Large intestine (tissue), 3 donors: ENCODE measurements at regions not wholly inside any gene's neighbourhood (a gene's known extent, or its start where the extent isn't known, plus 50 kb on each side); places are given as distances from the start of the nearest gene placed in this dataset.
A peak's percentile ranks its signal among the peaks of the same experiment; 100 is the strongest.

Experiments
- DNase-seq, 2 donors: peaks; one replicate each; pipeline versions ENCODE4 v3.0.0 to v3.0.0-alpha.2; 2013
- H3K27ac ChIP-seq: one replicate; pipeline ENCODE4 v1.5.1; 2013; ENCODE audit warnings: low read length
- H3K27me3 ChIP-seq: 2 replicates; pipeline ENCODE4 v1.6.1; 2013; ENCODE audit warnings: low read length; ENCODE audit not compliant: control insufficient read depth, insufficient read depth
- H3K36me3 ChIP-seq: 2 replicates; pipeline ENCODE4 v1.6.1; 2013; ENCODE audit warnings: low read length; ENCODE audit not compliant: control insufficient read depth, insufficient read depth
- H3K4me1 ChIP-seq: one replicate; pipeline ENCODE4 v1.6.1; 2013; ENCODE audit warnings: low read length; ENCODE audit not compliant: control insufficient read depth, insufficient read depth
- H3K4me3 ChIP-seq: one replicate; pipeline ENCODE4 v1.5.1; 2013; ENCODE audit warnings: low read length
- H3K9me3 ChIP-seq: one replicate; pipeline ENCODE4 v1.6.1; 2013; ENCODE audit warnings: mild to moderate bottlenecking, low read depth, low read length, moderate library complexity; ENCODE audit not compliant: control insufficient read depth
- WGBS: methylation state at CpG from one replicate; pipeline ENCODE4 v1.1.5; 2013; ENCODE audit warnings: low lambda C conversion rate; ENCODE audit not compliant: insufficient coverage; 5-methylcytosine and 5-hydroxymethylcytosine counted together

DNA sequence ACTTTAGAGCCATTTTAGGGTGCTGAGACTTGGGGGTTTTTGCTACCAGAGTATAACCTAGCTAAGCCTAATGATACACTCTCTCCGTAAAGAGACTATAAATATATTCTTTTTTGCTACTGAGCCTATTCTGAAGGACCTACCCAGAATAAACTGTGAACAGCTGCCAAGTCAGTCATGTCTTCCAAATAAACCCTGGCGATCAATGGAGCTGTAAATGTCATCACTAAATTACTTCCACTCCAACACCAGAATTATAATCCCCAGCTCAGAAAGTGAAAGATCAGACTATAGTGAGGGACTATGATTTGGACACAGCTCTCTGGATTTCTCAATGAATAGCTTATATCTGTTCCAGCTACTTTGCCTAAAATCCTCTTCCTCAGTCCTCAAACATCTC lies 178.9 kb downstream of the METTL4 start:
- H3K4me1 ChIP-seq: no peaks in the 10 kb centered on the region
- H3K27ac ChIP-seq: no peak overlapping the region
- H3K27me3 ChIP-seq: no peaks in the 10 kb centered on the region
- H3K36me3 ChIP-seq: no peaks in the 10 kb centered on the region
- no peak for DNase-seq
- H3K9me3 ChIP-seq: peaks cover 3% of the 10 kb centered on the region
- no CpG with 5 or more reads among the region's 2 CpGs for WGBS
- no peak overlapping the region for H3K4me3 ChIP-seq

DNA sequence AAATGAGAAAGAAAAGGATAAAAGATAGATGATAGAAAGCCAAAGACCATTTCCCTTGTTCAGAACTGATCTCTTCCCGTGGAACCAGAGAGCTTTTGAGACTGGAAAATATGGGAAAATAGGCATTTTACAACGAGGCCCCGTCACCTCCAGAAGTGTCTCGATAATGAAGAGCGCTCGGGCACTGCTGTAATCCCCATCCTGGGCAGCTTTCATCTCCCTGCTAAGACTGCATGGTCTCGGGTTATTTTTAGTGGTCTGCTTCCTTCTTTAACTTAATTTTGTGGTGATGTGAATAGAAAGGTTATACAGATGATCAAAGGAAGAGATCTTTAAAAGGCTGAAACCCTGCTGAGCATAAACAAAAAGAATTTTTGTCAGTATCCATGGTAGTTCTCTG lies 176.6 kb downstream of the METTL4 start:
- H3K36me3 ChIP-seq: no peaks in the 10 kb centered on the region
- no peak for DNase-seq
- no CpG with 5 or more reads among the region's 7 CpGs for WGBS

DNA sequence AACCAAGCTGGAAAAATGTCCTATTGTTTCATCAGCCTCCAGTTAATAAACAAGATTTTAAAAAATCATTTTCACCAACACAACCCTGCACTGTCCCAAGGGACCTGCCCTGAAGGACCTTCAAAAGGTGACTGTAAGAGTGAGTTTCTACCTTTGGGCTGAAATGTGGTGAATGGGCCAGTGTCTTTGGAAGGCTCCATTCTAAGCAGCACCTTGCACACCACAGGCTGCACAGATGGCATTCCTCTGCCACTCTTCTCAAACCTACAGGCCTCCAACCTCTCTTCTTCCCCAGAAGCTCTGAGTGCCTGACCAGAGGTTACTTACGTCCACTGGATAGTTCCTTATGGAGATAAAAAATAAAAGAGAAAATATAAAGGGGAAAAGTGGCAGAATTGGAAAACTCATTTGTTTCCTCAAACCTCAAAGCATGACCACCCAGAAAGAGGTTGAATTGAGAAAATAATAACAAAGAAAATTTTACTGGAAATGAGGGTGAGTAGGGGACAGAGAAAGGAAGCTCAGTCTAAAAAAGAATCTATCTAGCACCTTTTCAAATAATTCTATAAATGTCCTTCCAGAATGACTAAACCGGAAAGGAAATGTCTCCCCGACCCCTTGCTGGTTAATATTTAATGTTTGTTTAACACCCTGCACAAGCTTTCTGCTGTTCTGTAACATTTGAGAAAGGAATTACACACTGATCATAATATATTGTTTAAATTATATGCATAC lies 175.7 kb downstream of the METTL4 start:
- Histone ChIP-seq H3K36me3 (no peaks in the 10 kb centered on the region), H3K27me3 (no peaks in the 10 kb centered on the region), H3K27ac (no peak overlapping the region), H3K9me3 (no peaks in the 10 kb centered on the region), H3K4me3 (no peak overlapping the region), H3K4me1 (no peaks in the 10 kb centered on the region)
- WGBS: 15% methylated on average over 2 of the region's 3 CpGs
- DNase-seq: no peak

More for the DNA sequence above, 176.6 kb downstream of the METTL4 start:
- Histone ChIP-seq H3K27me3 (no peaks in the 10 kb centered on the region), H3K4me3 (no peak overlapping the region), H3K9me3 (no peaks in the 10 kb centered on the region), H3K27ac (no peak overlapping the region), H3K4me1 (no peaks in the 10 kb centered on the region)

DNA sequence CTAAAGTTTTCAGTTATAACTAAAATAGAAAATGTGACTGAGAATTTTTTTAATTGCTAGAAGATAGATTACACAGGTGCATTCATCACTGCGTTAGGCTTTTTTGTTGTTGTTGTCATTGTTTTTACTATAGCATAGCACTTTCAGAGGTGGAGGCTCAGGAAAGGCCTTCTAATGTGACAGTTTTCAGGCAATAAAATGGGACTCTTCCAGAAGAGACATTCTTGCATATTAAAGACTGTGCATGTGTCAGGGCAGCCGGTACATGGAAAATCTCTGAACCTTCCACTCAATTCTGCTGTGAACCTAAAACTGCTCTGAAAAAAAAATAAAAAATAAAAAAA lies 175.2 kb downstream of the METTL4 start:
- Histone ChIP-seq H3K9me3 (no peaks in the 10 kb centered on the region), H3K4me3 (no peak overlapping the region), H3K27me3 (no peaks in the 10 kb centered on the region), H3K36me3 (no peaks in the 10 kb centered on the region), H3K27ac (no peak overlapping the region), H3K4me1 (no peaks in the 10 kb centered on the region)
- WGBS: 88% methylated on average over 1 of the region's 2 CpGs
- DNase-seq: no peak

DNA sequence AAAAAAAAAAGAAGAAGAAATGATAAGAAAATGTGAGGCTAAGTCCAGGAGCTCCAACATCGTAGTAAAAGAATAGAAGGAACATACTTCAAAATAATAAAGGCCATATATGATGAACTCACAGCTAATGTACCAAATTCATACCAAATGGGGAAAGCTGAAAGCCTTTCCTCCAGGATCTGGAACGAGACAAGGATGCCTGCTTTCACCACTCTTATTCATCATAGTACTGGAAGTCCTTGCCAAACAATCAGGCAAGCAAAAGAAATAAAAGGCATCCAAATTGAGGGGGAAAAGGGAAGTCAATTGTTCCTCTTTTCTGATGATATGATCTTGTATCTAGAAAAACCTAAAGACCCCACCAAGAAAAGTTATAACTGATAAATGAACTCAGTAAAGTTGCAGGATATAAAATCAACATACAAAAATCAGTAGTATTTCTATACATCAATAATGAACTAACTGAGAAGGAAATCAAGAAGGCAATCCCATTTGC lies 170.6 kb downstream of the METTL4 start:
- Histone ChIP-seq H3K4me3 (no peak overlapping the region), H3K9me3 (no peaks in the 10 kb centered on the region), H3K27me3 (no peaks in the 10 kb centered on the region), H3K27ac (no peak overlapping the region), H3K4me1 (no peaks in the 10 kb centered on the region), H3K36me3 (no peaks in the 10 kb centered on the region)
- DNase-seq: no peak
- WGBS: 100% methylated on average over 1 of the region's 2 CpGs

DNA sequence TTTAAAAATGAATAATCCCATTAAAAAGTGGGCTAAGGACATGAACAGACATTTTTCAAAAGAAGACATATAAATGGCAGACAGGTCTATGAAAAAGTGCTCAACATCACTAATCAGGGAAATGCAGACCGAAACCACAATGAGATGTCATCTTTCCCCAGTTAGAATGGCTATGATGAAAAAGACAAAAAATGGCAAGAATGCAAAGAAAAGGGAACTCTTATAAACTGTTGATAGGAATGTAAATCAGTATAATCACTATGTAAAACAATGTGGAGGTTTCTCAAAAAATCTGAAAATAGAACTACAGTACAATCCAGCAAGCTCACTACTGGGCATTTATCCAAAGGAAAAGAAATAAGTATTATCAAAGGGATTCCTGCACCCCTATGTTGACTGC lies 169.2 kb downstream of the METTL4 start:
- no peak overlapping the region for H3K27ac ChIP-seq
- no peak overlapping the region for H3K4me3 ChIP-seq
- no peaks in the 10 kb centered on the region for H3K4me1 ChIP-seq
- H3K27me3 ChIP-seq: no peaks in the 10 kb centered on the region
- no CpG with 5 or more reads among the region's 1 CpG for WGBS
- no peaks in the 10 kb centered on the region for H3K36me3 ChIP-seq
- H3K9me3 ChIP-seq: no peaks in the 10 kb centered on the region
- DNase-seq: no peak

DNA sequence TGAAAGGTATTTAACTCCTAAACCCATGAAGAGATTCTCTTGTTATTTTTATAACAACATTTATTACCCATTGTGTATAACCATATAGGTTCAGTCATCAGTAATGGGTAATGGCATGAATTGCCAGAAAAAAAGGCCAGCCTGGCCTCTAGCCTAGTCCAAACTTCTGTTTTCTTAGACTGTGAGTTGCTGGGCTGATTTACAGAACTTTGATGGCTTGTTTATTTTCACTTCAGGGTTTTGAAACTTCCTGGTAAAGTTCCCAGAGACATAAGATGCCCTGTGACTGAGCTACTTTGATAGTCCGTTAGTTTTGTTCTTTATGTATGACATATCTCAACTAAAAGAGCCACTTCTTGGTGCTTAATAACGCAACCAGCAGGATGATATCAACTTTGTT lies 164.8 kb downstream of the METTL4 start:
- H3K4me3 ChIP-seq: no peak overlapping the region
- DNase-seq: no peak
- 100% methylated on average over 2 of the region's 2 CpGs for WGBS
- H3K4me1 ChIP-seq: no peaks in the 10 kb centered on the region
- no peaks in the 10 kb centered on the region for H3K27me3 ChIP-seq
- H3K9me3 ChIP-seq: no peaks in the 10 kb centered on the region
- H3K36me3 ChIP-seq: no peaks in the 10 kb centered on the region
- no peak overlapping the region for H3K27ac ChIP-seq

DNA sequence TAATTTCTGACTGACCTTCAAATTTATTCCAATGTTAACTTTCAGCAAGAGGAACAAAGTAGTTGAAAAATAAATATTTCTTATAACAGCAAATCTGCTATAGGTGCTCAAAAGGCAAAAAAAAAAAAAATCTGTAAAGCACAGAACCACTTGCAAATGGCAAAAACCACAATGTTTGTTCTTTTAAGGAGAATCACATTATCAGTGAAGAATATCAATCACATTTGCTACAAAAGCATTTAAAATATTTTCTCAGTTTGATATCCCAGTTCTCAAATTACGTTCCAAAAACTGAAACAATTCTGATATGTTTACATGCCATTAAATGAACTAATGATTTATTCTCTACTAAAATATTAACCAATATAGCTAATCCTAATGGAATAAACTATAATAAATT lies 163.3 kb downstream of the METTL4 start:
- DNase-seq: no peak
- 100% methylated on average over 1 of the region's 1 CpG for WGBS
- no peaks in the 10 kb centered on the region for H3K27me3 ChIP-seq

DNA sequence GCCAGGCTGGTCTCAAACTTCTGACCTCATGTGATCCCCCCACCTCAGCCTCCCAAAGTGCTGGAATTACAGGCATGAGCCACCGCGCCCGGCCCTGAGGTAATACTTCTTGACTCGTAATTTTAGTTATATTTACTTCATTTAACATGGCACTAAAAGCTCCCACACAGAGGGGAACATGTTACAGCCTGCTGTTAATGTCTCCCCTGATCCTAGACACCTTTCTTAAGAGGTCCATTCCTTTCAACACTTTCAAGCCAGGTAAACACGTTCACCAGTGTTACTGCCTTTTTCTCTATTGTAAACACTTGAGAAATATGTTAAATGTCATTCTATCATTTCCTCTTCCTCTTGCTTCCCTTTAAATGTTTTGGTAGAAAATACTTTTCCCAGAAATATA lies 161.4 kb downstream of the METTL4 start:
- H3K4me1 ChIP-seq: no peaks in the 10 kb centered on the region
- no peaks in the 10 kb centered on the region for H3K9me3 ChIP-seq
- H3K27ac ChIP-seq: no peak overlapping the region
- no peak for DNase-seq
- H3K36me3 ChIP-seq: no peaks in the 10 kb centered on the region
- no peak overlapping the region for H3K4me3 ChIP-seq
- no peaks in the 10 kb centered on the region for H3K27me3 ChIP-seq
- 17% methylated on average over 1 of the region's 5 CpGs for WGBS

More for the DNA sequence above, 163.3 kb downstream of the METTL4 start:
- Histone ChIP-seq H3K4me1 (no peaks in the 10 kb centered on the region), H3K4me3 (no peak overlapping the region), H3K9me3 (no peaks in the 10 kb centered on the region), H3K27ac (no peak overlapping the region), H3K36me3 (no peaks in the 10 kb centered on the region)

DNA sequence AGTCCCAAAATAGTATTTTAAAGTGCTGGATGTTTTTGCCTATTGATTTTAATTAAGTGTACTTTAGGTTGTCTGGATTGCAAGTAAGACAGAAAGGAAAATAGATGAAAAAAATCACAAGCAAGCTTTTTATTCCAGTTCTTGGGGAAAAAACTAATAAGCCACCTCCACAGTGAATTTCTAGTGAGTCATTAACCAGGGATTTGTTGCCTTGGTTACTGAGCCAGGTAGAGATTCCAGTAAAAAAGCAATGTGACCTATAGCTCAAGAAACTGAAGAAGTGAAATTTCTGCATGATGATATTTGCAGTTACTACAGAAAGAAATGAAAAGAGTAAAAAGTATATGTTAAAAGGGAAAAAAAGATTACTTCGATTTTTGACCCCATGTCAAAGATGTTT lies 160.6 kb downstream of the METTL4 start:
- H3K27me3 ChIP-seq: no peaks in the 10 kb centered on the region
- no peaks in the 10 kb centered on the region for H3K4me1 ChIP-seq
- H3K9me3 ChIP-seq: no peaks in the 10 kb centered on the region
- no peaks in the 10 kb centered on the region for H3K36me3 ChIP-seq
- DNase-seq: peak in 1 of 2 donors; percentile 22
- H3K4me3 ChIP-seq: no peak overlapping the region
- no peak overlapping the region for H3K27ac ChIP-seq
- WGBS: no CpG with 5 or more reads among the region's 1 CpG

DNA sequence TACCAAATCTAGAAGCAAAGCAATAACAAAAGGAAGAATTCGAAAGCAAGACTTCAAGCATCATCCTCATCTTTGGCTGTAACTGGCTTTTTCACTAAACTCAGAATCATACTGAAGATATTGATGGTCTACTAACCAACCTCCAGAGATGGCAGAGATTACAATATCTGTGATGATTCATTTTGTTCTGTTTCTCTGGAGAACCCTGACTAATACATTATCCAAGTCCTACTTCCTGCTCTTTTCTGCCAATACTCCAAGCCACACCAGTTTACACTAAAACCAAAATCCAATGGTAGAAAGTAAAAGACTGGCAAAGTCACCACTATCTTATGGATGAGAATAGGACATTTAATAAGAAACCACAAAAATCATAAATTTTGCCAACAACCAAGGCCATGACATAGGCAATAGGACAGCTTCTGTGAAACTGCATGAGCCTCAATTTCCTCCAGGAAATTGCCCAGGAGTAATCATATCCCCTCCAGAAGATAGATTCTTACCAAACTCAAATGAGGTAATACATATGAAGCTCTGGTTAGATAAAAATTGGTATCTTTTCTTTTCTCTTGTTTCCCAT lies 159.8 kb downstream of the METTL4 start:
- Histone ChIP-seq H3K4me3 (no peak overlapping the region), H3K36me3 (no peaks in the 10 kb centered on the region), H3K9me3 (no peaks in the 10 kb centered on the region), H3K4me1 (no peaks in the 10 kb centered on the region), H3K27me3 (no peaks in the 10 kb centered on the region), H3K27ac (no peak overlapping the region)
- no peak for DNase-seq
- 83% methylated on average over 1 of the region's 1 CpG for WGBS
